ENCODE measurements at regions not wholly inside any gene's neighbourhood (a gene's known extent, or its start where the extent isn't known, plus 50 kb on each side); places are given as distances from the start of the nearest gene placed in this dataset.
"Not testable (repeated sequence)": the region's sequence is repeated elsewhere in the genome, so short reads cannot be mapped to it uniquely, and the experiment has no call there.

DNA sequence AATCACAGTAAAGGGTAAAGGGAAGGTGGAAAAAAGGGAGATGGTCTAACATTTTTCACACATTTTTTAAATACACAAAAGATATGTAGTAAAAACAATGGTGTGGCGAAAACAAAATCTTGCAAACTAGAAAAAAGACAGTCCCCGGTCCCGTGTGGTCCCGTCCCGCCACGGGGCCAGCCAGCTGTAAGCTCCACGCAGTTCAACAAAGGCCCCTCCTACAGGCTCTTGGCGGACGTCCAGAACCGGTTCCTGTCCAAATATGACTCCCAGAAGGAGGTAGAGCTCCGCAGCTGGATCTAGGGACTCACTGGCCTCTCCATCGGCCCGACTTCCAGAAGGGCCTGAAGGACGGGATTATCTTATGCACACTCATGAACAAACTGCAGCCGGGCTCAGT lies 216.9 kb downstream of the POTED start:
- not testable (repeated sequence) for DNase-seq (ENCODE audit: low read depth in 2 of 3, low spot score in 2 of 3)

DNA sequence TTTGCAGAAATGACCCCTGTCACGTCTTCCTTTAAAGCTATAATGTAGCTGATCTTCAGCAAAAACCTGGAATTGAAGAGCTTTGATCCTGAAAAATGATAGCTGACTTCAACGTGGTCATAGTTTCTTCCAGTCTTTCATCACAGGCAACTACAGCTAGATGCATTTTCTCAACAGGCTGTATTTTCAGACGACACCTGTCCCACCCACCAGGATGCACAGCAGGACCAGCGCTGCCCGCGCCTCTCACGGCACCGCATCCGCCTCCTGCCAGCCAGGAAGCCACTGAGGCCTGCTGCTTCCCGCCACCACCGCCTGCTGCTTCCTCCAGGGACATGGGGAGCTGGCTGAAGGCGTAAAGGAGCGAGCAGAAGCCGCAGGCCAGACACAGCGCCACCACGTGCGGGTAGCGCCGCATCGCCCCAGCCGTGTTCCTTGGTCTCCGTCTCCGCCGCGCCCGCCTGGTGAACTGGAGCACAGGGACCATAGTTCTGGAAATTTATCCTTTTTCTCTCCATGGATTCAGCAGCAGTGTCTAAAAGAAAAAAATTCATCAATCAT lies 215.7 kb downstream of the POTED start:
- DNase-seq (ENCODE audit: low read depth in 2 of 3, low spot score in 2 of 3): not testable (repeated sequence)

DNA sequence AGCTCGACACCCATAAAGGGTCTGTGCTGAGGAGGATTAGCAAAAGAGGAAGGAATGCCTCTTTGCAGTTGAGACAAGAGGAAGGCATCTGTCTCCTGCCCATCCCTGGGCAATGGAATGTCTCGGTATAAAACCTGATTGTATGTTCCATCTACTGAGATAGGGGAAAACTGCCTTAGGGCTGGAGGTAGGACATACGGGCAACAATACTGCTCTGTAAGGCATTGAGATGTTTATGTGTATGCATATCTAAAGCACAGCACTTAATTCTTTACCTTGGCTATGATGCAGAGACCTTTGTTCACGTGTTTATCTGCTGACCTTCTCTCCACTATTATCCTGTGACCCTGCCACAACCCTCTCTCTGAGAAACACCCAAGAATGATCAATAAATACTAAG lies 210.7 kb downstream of the POTED start:
- not testable (repeated sequence) for DNase-seq (ENCODE audit: low read depth in 2 of 3, low spot score in 2 of 3)

GRCh38 chr21:13812191-13812590 lies 202.6 kb downstream of the POTED start:
- not testable (repeated sequence) for DNase-seq (ENCODE audit: low read depth in 2 of 3, low spot score in 2 of 3)

DNA sequence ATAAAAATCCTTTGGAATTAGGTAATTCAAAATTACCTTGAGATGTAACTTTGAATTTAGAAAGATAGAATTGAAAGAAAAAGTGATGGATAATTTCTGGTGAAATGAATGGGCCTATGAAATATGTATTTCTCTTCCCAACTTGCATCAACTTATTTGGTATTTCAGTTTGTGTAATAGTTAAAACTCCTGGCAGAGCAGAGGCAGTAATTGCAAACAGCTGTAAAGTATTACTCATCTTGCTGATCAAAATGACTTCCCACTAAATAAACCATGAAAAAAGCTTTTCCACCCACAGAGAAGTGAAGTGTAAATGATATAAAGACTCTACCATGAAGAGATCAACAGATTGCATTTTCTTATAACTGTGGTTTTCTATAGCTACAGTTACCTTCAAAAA lies 201.0 kb downstream of the POTED start:
- DNase-seq (ENCODE audit: low read depth in 2 of 3, low spot score in 2 of 3): not testable (repeated sequence)

- DNase-seq (ENCODE audit: low read depth in 2 of 3, low spot score in 2 of 3): not testable (repeated sequence)
Measured at GRCh38 chr21:13806444-13806843, 196.9 kb downstream of the POTED start.

DNA sequence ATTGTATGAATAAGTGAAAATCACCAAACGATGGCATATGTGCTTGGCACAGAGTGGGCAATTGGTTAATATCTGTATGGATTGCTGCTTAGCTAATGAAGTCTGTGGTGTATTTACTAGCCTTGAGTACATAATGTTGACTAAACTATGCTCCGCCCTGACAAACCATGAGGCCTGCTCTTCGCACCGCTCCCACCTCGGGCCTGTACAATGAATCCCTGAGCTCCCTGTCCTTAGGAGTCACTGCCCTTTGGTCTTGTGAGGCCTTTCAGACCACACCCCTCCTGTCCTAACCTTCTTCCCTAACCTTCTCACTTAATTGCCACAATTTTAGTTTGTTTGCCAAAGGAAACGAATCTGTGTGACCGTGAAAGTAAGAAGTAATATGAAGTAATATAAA lies 193.2 kb downstream of the POTED start:
- DNase-seq (ENCODE audit: low read depth in 2 of 3, low spot score in 2 of 3): not testable (repeated sequence)
